Retinal pigment epithelial cell (primary cell): ENCODE measurements at regions not wholly inside any gene's neighbourhood (a gene's known extent, or its start where the extent isn't known, plus 50 kb on each side); places are given as distances from the start of the nearest gene placed in this dataset.
"Not testable (repeated sequence)": the region's sequence is repeated elsewhere in the genome, so short reads cannot be mapped to it uniquely, and the experiment has no call there.

Source experiments
- DNase-seq: peaks from one replicate; pipeline ENCODE4 v3.0.0-alpha.2; 2010; ENCODE audit warnings: low read depth
- H3K4me3 ChIP-seq: 2 replicates; pipeline ENCODE4 v1.5.1; 2011; ENCODE audit warnings: mild to moderate bottlenecking, low read length, control low read depth, moderate library complexity
- TF ChIP-seq, protein P1 (sequence below): conservative IDR thresholded peaks from 2 replicates; pipeline ENCODE4 v1.5.1; 2011; ENCODE audit warnings: low read depth, low read length, control low read depth, inconsistent platforms

DNA sequence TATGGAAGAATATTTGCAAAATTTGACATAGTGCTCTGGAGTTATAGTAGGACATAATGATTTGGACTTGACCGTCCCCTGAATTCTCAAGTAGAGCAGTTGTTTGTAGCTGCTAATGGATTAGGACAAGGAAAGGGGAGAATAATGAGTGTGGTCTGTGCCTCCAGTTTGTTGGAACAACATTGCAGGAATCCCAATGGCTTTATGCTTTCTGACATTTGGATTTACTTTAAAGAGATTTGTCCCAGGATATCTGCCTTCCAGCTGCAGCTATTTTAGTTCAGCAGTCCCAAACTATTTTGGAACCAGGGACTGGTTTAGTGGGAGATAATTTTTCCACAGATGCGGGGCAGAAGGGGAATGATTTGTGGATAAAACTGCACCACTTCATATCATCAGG is 648.2 kb downstream of the SLCO4C1 start:
- TF ChIP-seq, protein P1, sequence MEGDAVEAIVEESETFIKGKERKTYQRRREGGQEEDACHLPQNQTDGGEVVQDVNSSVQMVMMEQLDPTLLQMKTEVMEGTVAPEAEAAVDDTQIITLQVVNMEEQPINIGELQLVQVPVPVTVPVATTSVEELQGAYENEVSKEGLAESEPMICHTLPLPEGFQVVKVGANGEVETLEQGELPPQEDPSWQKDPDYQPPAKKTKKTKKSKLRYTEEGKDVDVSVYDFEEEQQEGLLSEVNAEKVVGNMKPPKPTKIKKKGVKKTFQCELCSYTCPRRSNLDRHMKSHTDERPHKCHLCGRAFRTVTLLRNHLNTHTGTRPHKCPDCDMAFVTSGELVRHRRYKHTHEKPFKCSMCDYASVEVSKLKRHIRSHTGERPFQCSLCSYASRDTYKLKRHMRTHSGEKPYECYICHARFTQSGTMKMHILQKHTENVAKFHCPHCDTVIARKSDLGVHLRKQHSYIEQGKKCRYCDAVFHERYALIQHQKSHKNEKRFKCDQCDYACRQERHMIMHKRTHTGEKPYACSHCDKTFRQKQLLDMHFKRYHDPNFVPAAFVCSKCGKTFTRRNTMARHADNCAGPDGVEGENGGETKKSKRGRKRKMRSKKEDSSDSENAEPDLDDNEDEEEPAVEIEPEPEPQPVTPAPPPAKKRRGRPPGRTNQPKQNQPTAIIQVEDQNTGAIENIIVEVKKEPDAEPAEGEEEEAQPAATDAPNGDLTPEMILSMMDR, result no peak
- no peak overlapping the region for H3K4me3 ChIP-seq
- no peak for DNase-seq

GRCh38 chr5:101643794-101644193 is 652.3 kb downstream of the SLCO4C1 start:
- H3K4me3 ChIP-seq, result no peak overlapping the region
- TF ChIP-seq, protein P1, result no peak
- no peak for DNase-seq

DNA sequence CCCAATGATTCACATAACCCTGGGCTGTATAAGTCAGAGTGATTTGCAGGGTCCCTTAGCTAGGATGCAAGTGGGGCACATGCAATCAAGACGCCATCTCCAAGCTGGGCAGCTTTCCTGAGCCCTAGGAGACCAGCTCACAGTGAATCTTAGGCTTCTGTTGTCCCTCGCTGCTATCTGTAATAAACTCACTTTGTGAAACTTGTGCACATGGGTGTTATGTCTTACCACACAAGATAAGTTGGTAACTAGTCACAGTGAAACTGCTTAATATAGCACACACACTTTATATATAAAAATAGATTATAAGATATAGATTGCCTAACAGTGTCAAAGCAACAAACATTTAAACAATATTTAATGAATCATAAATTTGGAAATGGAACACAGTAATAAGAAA is 658.5 kb downstream of the SLCO4C1 start:
- no peak overlapping the region for H3K4me3 ChIP-seq
- no peak for DNase-seq
- TF ChIP-seq, protein P1, result no peak

- not testable (repeated sequence) for H3K4me3 ChIP-seq, DNase-seq
Observed at GRCh38 chr5:101627770-101628169, 668.3 kb downstream of the SLCO4C1 start.

DNA sequence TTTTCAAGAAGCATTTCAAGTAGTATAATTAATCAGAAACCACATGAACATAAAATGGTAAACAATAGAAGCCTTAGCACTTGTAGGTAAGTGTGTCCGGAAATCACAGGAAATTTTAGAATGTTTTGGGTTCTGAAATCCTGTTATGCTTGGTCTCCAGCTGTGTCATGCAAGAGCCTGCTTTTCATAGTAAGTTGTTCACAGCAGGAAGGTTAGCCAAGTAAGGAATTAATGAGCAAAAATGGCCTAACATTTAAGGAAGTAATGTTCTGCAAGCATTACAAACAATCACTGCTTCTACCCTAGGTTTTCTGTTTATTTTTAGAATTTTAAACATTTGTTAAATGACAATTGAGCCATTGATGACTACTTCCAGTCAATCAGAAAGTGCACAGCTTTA is 669.5 kb downstream of the SLCO4C1 start:
- H3K4me3 ChIP-seq, result no peak overlapping the region
- TF ChIP-seq, protein P1, result no peak
- DNase-seq, result no peak

DNA sequence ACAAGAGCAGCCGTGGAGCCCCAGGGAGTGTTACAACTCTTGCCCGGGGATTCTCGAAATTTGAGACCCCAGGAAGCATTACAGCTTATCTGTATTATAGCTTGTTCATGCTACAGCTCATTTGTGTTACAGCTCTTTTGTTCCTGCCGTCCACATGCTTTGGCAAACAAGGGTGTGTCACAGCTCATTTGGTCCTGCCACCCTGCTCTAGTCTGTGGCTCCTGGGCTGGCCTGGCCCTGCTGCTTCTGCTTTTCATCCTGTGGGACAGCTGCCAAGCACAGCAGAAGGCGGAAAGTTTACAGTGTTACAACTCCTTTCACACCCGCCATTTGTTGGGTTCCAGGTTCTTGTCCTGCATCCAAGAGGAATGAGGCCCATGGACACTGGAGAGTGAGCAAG is 685.0 kb downstream of the SLCO4C1 start:
- no peak overlapping the region for H3K4me3 ChIP-seq
- TF ChIP-seq, protein P1, result no peak
- DNase-seq, result no peak

GRCh38 chr5:101608322-101608721 is 687.8 kb downstream of the SLCO4C1 start:
- TF ChIP-seq, protein P1, result no peak
- H3K4me3 ChIP-seq, result no peak overlapping the region
- no peak for DNase-seq

GRCh38 chr5:101605700-101606099 is 690.4 kb downstream of the SLCO4C1 start:
- H3K4me3 ChIP-seq, result no peak overlapping the region
- TF ChIP-seq, protein P1, result no peak
- DNase-seq, result no peak
